Upper lobe of right lung (tissue), 1 donor: ENCODE measurements at regions not wholly inside any gene's neighbourhood (a gene's known extent, or its start where the extent isn't known, plus 50 kb on each side); places are given as distances from the start of the nearest gene placed in this dataset.

ENCODE experiments used
- ATAC-seq: fragments of 200-7000 bp; cut with Tn5 transposase; one replicate; pipeline ENCODE4 v1.9.1; 2020; ENCODE audit warnings: mild to moderate bottlenecking, moderate library complexity
- DNase-seq: peaks from one replicate; pipeline ENCODE4 v3.0.0-alpha.2; 2020
- H3K27ac ChIP-seq: fragments of 200-600 bp; one replicate; pipeline ENCODE4 v1.8.0; 2022
- H3K27me3 ChIP-seq: fragments of 200-600 bp; one replicate; pipeline ENCODE4 v1.8.0; 2022; ENCODE audit warnings: mild to moderate bottlenecking
- H3K36me3 ChIP-seq: fragments of 200-600 bp; one replicate; pipeline ENCODE4 v1.8.0; 2022
- H3K4me1 ChIP-seq: fragments of 200-600 bp; one replicate; pipeline ENCODE4 v1.8.0; 2022
- H3K4me3 ChIP-seq: fragments of 200-600 bp; one replicate; pipeline ENCODE4 v1.8.0; 2022; ENCODE audit warnings: mild to moderate bottlenecking
- H3K9me3 ChIP-seq: fragments of 200-600 bp; one replicate; pipeline ENCODE4 v1.8.0; 2022
- CTCF ChIP-seq: fragments of 200-600 bp; IDR thresholded peaks from one replicate; pipeline ENCODE4 v1.8.0; 2022; ENCODE audit warnings: antibody characterized with exemption
- intact Hi-C: fragments of 100-400 bp; cut with DNase I; formaldehyde crosslinking; loops from one replicate; pipeline ENCODE4 v1.11.0; 2022
- donor health status: DM: no; HTN: yes; CAD: no; lungs with severe emphysema.

- intact Hi-C loops = no loop called here
- DNase-seq (no peak), ATAC-seq (no peak)
- Histone ChIP-seq H3K27me3 (no peaks in the 10 kb centered on the region), H3K4me1 (no peaks in the 10 kb centered on the region), H3K4me3 (no peak overlapping the region), H3K36me3 (no peaks in the 10 kb centered on the region), H3K9me3 (no peaks in the 10 kb centered on the region), H3K27ac (no peak overlapping the region)
- TF ChIP-seq CTCF = no peak
Observed at GRCh38 chr4:133855001-133855400, 346.6 kb downstream of the PABPC4L start.

- H3K27ac ChIP-seq = no peak overlapping the region
- H3K4me3 ChIP-seq = no peak overlapping the region
- H3K27me3 ChIP-seq = no peaks in the 10 kb centered on the region
- no peaks in the 10 kb centered on the region for H3K36me3 ChIP-seq
- no peaks in the 10 kb centered on the region for H3K4me1 ChIP-seq
- intact Hi-C loops = no loop called here
- no peak for ATAC-seq
- peaks cover 12% of the 10 kb centered on the region for H3K9me3 ChIP-seq
- TF ChIP-seq CTCF = no peak
- no peak for DNase-seq
Observed at GRCh38 chr4:133839326-133839725, 362.3 kb downstream of the PABPC4L start.

- no peaks in the 10 kb centered on the region for H3K9me3 ChIP-seq
- DNase-seq = no peak
- no peak for ATAC-seq
- no peak overlapping the region for H3K4me3 ChIP-seq
- no peaks in the 10 kb centered on the region for H3K27me3 ChIP-seq
- H3K4me1 ChIP-seq = no peaks in the 10 kb centered on the region
- no peak for TF ChIP-seq CTCF
- H3K36me3 ChIP-seq = no peaks in the 10 kb centered on the region
- intact Hi-C loops = no loop called here
- no peak overlapping the region for H3K27ac ChIP-seq
Observed at GRCh38 chr4:133823177-133823576, 378.4 kb downstream of the PABPC4L start.

- intact Hi-C loops = no loop called here
- TF ChIP-seq CTCF = no peak
- no peak for ATAC-seq
Observed at GRCh38 chr4:133812954-133813353, 388.6 kb downstream of the PABPC4L start.

GRCh38 chr4:133812236-133812635, 389.4 kb downstream of the PABPC4L start:
- H3K9me3 ChIP-seq = no peaks in the 10 kb centered on the region
- DNase-seq (no peak), ATAC-seq (no peak)
- no peaks in the 10 kb centered on the region for H3K27me3 ChIP-seq
- no peak for TF ChIP-seq CTCF
- no peaks in the 10 kb centered on the region for H3K36me3 ChIP-seq
- no peak overlapping the region for H3K27ac ChIP-seq
- intact Hi-C loops = no loop called here
- H3K4me3 ChIP-seq = no peak overlapping the region
- H3K4me1 ChIP-seq = no peaks in the 10 kb centered on the region

More at GRCh38 chr4:133812954-133813353, 388.6 kb downstream of the PABPC4L start:
- DNase-seq = no peak
- no peaks in the 10 kb centered on the region for H3K4me1 ChIP-seq
- no peaks in the 10 kb centered on the region for H3K27me3 ChIP-seq
- H3K9me3 ChIP-seq = no peaks in the 10 kb centered on the region
- H3K4me3 ChIP-seq = no peak overlapping the region
- H3K27ac ChIP-seq = no peak overlapping the region
- no peaks in the 10 kb centered on the region for H3K36me3 ChIP-seq

- intact Hi-C loops = no loop called here
Observed at GRCh38 chr4:133808151-133808550, 393.4 kb downstream of the PABPC4L start.

More at GRCh38 chr4:133808151-133808550, 393.4 kb downstream of the PABPC4L start:
- DNase-seq (no peak), ATAC-seq (no peak)
- no peak for TF ChIP-seq CTCF
- H3K27me3 ChIP-seq = no peaks in the 10 kb centered on the region
- no peak overlapping the region for H3K4me3 ChIP-seq
- H3K27ac ChIP-seq = no peak overlapping the region
- H3K4me1 ChIP-seq = no peaks in the 10 kb centered on the region
- H3K9me3 ChIP-seq = no peaks in the 10 kb centered on the region
- H3K36me3 ChIP-seq = no peaks in the 10 kb centered on the region
